Stimulated activated CD4-positive, alpha-beta T cell treated with anti-CD3 and anti-CD28 coated beads, Interleukin-4, amount 100 ng/mL, for 4 hours (primary cell): ENCODE measurements at regions not wholly inside any gene's neighbourhood (a gene's known extent, or its start where the extent isn't known, plus 50 kb on each side); places are given as distances from the start of the nearest gene placed in this dataset.

ENCODE experiments used
- DNase-seq, 2 experiments: peaks; one replicate each; pipeline ENCODE4 v3.0.0-alpha.2; 2020

DNA sequence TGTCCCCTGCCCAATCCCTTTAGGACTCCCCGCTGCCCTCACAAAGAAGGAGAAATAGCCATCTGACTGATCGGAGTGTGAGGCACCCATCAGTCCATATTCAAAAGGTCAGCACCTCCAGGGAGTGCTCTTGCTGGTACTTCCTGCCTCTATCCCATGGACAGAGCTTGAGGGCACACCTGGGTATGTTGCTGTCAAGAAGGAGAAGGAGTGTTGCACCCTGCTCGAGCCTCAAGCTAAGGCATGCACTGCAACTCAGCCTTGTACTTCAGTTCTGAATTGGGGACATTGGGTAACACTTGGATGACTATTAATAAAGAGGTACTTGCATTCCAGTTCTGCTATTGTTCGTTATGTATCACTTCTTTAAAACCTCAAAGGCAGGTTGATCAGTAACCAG is 190.3 kb upstream of the ZC3H12A start:
- no peak for DNase-seq

DNA sequence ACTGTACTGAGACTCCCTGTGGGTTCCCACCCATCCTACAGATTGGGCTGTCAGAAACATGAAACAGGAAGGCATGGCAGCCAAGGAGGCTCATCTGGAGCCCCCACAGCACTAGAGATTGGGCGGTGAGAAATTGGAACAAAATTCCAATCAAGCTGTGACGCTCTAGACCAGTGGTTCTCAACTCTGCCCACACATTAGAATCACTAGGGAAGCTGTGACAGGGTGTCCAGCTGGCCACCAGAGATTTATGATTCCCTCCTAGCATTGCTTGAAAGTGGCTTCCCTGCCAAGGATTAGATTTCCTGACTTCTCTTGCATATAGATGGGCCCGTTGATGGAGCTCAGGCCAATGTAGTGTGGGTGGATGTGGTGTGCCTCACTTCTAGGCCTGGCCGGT is 187.5 kb upstream of the ZC3H12A start:
- no peak for DNase-seq

DNA sequence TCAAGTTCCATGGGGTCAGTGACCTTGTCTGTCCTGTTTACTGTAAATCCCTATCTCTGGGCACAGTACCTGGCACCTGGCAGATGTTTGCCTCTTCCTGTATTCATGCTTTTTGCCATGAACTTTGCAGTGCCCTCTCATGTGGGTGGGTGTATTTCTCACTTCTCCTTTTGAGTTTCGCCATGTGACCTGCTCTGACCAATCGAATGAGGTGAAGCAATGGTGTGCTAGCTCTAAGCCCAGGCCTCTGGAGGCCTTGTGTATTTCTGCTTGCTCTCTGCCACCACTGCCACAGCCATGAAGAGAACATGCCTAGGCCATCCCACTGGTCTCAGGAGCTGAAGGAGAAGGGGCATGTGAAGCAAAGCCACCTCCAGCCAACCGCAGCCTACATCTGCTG is 185.5 kb upstream of the ZC3H12A start:
- no peak for DNase-seq

DNA sequence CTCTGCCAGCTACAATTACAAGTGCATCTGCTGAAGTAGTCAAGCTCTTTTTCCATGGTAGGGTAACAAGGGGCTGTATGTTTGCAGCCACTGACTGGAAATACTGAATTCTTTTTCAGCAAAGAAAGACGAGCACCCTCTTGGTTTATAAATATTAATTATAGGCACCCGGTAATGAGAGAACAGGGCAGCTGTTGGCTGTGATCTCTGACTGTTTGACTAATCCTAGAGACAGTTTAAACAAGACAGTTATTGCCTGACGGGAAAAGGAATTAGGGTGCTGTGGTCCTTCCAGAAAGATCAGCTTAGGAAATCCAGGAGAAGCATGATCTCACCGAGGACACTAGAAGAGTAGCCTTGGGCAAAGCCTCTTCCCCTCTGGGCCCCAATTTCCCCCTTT is 183.7 kb upstream of the ZC3H12A start:
- no peak for DNase-seq

DNA sequence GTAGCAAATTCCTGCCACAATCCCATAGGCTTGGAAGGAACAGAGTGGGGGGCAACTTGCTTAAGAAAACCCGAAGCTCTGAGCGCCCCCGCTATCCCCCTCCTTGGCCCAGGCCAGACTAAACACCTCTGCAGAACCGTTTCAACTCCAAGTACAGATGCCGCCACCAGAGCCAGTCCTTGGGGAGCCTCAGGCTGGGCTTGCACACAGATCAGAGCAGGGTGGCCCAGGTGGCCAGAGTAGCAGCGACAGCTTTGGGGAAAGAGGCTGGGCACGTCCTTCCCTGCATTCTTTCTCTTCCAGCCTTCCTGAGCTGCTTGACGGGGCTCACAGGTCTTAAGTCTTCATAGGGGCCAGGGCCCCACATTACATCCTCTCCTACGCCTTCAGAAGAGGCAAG is 181.6 kb upstream of the ZC3H12A start:
- no peak for DNase-seq

DNA sequence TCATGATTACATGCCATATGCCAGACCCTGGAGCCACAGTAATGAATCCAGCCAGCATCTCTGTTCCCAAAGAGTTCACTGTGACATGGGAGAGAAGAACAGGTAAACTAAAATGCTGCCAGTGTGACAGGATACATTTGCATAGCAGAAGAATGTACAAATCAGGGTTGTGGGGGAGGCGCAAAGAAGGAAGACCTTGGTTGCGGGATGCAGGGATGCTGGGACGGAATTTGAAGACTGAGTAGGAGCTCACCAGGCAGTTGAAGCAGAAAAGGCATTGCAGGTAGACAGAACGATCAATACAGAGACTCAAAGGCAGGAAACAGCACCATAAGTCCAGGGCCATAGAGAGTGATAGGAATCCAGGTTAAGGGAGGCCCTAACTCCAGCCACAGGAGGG is 180.3 kb upstream of the ZC3H12A start:
- DNase-seq: no peak

DNA sequence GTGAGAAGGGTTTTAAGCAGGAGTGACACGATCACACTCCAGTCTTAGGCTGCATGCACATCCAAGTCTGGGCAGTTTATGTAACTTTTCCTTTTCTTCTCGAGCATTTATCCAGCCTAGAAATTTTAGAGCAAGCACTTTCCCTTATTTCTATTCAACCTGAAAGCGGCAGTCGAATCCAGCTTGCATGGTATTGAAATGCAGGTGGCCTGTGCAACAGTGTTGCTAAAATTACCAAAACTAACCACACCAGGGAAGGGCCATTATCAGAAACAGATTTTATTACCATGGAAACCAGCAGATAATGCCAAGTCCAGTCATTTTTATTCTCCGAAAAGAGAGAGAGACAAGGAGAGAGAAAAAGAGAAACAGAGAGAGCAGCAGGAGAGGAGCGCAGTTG is 179.9 kb upstream of the ZC3H12A start:
- no peak for DNase-seq

DNA sequence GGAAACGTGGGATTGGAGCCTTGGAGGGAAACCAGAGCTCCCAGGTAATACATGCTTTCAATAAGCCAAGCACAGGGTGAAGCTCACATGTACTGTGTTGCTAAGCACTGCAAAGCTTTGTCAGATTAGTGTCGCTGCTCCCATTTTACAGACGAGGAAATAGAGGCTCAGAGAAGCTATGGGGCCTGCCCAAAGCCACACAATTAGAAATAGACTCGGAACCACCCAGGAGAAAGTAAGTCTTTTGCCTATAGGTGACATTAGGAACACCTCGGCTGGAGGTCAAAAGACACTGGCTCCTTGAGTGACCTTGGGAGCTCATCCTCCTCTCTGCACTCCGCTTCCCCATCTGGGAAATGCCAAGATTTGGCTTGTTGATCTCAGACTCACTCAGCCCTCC is 175.6 kb upstream of the ZC3H12A start:
- DNase-seq: no peak

DNA sequence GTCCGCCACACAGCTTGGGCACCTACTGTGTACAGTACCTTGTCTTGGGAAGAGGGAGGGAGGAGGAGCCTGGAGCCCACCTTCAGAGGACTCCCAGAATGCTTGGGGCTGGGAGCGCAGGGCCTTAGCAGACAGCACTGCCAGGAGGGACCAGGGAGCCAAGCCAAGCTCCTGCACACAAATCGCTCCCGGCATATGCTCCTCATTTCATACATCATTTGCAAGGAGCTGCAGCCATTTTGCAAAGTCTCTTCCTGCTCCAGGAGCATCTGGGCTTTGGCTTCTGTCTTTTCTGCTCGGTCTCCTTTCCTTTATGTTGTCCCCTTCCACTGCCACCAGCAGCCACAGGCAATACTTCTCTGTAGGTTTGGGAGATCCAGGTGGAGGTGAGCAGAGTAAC is 175.2 kb upstream of the ZC3H12A start:
- no peak for DNase-seq

DNA sequence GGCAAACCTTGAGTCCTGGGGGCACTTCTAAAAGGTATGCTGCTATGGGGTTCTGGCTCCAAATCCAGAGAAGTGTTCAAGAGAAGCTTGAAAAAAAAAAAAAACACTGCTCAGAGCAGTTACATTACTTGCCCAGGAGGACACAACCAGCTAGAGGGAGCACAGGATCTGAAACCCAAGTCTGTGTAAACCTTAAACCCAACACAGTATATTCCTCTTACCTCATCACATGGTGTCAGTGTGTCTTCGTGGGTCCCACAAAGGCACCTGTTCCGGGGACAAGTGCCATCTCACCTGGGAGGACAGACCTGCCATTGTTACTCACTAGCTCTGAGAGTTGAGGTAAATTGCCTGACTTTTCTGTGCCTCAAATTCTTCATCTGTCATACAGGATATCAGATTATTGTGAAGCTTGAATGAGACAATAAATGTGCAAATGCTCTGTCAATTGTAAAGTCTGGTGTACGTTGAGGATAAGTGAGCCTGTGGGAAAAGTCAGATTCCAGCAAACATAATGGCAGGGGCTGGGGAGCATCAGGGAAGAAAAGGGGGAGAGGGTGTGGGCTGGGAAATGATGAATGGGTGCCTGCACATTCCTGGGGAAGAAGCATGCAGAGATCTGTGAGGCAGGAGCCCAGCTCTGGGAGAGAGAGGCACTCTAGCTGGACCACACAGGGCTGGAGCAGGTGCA is 170.4 kb upstream of the ZC3H12A start:
- DNase-seq: no peak

DNA sequence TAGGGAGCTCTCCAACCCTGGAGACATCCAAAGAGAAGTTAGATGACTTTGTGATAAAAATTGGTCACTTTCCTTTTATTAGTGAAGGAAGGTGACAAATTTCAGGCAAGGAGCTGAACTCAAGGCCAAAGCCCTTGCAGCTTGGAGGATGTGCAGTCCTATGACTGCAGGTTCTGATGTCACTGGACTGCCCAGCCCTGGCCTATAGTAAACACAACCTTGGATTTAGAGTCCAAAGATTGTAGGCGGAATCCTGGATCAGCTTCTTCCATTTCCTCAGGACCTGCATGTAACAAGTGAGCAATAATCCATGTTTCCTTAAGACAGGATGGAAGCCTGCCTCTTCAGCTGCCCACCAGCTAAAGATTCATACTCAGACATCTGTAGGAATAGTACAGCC is 169.3 kb upstream of the ZC3H12A start:
- DNase-seq: no peak

DNA sequence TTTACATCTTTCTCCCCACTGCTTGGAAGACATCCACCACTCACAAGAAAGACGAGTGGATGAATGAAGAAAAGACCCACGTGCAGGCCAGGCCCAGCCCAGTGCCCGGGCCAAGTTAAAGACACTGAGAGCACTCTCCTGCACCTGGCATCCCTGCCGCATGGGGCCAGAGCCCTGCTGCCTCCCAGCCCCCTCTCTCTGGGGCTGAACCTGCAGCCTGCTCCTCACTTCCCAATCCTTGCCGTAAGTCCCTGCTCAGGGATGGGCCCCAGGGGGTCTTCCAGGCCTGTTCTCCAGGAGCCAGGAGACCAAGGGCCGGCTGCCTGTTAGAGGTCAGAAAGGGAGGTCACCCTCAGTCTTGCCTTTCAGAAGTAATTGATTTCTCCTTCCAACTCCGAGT is 168.5 kb upstream of the ZC3H12A start:
- no peak for DNase-seq

DNA sequence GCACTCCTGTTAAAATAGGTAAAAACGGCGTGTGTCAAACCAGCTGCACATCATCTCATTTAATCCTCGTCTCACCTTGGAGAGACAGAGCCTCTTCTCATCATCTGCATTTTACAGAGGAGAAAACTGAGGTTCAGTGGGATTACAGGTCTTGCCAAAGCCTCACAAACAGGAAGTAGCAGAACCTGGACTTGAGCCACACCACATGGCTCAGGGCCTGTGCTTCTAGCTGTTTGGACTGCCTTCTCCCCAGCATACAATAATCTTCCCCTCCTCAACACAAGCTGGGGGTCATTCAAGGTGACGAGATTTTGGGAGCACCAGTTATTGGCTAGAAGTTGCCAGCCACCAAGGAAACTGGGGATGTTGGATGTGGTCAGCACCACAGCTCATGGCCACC is 167.9 kb upstream of the ZC3H12A start:
- no peak for DNase-seq

DNA sequence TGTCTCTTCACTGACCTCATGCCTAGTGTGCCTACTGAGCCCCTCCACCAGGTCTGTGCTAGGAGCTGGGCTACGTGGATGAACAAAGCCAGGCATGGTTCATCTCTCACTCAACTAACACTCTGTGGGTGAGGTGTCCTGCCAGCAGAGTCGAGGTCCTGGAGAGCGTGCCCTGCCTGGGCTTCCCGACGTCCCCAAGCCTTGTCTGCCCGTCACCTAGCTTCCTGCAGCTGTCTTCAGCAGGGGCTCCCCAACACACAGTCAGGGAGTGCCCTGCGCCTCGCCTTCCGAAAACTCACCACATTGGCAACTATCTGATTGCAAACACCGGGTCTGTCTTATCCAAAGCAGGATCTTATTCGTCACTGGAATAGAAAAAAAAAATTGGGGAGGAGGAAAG is 167.5 kb upstream of the ZC3H12A start:
- DNase-seq: no peak

DNA sequence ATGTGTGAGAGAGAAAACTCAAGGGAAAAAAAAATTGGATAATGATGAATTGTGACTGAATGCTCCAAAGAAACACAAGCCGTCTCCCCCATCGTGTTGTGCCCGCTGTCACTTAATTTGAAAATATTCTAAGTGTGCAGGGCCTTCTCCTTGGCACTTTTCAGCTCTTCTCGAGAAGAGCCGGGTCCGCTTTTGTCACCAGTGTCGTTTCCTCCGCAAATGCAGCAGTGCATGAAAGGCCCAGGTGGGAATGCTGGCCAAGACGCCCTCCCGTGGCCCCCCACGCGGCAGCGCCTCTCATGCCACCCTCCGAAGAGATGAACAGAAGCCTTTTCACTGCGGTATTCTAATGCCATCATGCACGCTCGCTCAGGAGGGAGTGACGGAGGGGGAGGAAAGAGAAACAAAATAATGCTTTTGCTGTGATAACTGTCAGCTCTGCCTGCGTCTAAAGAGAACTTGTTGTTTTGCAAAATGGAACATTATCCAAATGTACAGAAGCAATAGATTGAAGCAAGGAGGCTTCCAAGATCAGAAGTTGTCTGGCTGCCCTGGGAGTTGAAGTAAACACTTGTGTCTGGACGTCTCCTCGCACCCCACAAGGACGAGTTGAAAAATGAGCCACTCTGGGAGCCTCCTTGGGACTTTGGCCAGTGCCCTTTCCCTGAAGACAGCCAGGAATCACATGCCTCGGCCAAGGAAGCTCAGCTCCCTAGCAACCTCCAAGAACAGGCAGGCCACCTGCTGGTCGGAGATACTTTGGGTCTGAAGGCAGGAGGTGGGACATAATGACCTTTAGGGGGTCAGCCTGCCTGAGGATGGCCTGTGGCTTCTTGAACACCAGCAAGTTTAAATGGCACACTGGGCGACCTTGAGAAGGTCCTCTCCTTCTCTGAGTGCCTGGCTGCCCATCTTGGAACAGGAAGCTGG is 166.1 kb upstream of the ZC3H12A start:
- DNase-seq: no peak

DNA sequence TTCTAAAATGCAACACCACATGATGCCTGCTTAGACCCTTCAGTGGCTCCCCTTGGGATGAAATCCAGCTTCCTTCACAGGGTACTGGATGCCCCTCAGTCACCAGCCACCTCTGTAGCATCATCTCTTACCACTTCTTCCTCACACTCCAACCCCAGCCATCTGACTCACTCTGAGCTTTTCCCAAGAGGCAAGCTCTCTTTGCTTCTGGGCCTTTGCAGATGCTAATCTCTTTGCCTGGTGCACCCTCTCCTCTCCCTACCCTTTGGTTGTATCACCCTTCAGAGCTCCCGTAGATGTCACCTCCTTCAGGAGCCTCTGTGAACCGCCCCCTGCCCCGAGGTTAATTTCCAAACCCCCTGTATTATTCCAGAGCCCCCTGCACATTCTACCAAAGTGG is 164.8 kb upstream of the ZC3H12A start:
- DNase-seq: no peak

DNA sequence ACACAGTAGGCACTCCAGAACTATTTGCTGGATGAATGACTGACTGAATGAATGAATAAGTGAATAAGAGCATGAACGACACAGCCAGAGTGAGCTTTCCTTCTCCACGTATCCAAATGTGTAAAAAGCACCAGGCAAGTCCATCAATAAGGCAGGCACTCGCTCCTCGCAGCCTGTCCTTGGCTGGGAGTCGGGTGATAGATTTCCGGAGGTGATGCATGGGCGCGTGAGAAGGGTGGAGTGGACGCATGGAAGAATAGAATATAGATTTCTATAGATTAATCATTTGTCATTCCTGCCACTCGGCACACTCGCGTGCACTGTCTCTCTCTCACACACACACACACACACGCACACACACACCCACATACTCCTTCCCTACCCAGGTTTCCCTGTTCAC is 164.3 kb upstream of the ZC3H12A start:
- no peak for DNase-seq

DNA sequence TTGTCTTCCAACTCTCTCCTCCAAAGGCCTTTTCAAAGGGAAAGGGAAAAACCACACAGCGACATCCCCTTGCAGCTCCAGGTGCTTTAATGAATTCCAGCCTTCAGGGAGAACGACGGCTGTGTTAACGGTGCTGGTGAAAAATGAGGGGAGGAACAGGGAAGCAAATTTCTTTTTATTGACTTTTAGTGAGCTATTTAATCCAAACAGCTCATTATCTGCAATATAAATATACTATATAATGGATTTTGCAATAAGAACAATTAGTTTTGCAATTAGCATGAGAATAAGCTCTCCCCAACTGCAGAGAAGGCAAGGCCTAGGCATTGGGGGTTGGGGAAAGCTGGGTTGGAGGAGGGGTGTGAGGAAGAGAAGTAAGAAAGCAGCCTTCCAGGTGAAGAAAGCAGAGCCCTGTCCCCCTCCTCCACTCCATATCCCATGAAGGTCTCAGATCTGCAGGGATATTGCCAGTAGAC is 159.0 kb upstream of the ZC3H12A start:
- DNase-seq: no peak

DNA sequence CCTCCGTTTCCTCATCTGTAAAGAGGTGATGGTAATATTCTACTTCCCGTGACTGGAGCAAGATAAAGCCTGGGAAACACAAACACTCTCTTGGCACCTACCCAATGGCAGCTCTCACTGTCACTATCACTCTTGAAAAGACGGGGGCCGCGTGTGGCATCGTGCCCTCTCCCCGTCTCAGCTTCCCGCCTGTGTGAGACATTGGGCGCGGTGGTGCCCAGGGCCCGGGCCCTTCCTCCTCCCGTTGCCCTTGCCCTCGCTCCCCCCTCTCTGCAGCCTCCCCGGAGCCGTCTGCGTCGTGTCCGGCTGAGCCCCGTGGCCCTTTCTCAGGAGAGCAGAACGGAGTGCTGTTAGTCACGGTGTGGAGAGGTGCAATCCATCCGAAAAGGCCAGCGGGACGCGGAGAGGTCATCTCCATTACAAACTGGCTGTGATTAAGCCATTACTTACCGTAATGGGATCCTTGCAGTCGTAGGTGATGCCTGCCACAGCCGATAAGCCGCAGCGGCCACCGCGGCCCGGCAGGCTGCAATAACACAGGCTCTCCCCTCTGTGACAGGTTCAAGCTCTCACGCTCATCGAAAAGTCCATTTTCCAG is 156.4 kb upstream of the ZC3H12A start:
- DNase-seq: no peak

DNA sequence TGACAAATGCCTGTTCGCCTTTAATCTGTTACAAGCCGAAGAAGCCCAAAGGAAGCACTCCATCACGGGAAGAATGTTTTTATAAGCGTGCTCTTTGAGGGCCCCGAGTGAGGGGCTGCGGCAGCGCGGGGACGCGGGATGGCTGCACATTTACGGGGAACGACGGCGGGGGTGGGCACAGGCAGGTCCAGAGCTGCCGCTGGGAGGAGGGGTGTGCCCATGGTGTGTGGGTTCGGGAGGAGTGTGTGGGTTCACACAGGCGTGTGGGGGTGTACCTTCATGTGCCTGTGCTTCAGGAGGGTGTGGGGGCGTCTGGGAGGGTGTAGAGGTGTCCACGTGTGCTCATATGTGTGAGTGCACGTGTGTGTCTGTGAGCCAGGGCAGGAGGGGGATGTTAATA is 155.9 kb upstream of the ZC3H12A start:
- DNase-seq: no peak

DNA sequence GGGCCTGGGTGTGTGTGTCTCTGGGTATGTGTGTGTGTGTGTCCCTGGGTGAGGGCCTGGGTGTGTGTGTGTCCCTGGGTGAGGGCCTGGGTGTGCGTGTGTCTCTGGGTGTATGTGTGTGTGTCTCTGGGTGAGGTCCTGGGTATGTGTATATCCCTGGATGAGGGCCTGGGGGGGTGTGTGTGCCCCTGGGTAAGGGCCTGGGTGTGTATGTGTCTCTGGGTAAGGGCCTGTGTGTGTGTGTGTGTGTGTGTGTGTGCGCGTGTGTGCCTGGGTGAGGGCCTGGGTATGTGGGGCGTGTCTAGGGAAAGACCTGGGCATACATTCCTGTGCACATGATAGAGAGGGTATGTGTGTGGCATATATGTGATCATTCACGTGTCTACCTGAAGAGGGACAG is 155.1 kb upstream of the ZC3H12A start:
- no peak for DNase-seq

DNA sequence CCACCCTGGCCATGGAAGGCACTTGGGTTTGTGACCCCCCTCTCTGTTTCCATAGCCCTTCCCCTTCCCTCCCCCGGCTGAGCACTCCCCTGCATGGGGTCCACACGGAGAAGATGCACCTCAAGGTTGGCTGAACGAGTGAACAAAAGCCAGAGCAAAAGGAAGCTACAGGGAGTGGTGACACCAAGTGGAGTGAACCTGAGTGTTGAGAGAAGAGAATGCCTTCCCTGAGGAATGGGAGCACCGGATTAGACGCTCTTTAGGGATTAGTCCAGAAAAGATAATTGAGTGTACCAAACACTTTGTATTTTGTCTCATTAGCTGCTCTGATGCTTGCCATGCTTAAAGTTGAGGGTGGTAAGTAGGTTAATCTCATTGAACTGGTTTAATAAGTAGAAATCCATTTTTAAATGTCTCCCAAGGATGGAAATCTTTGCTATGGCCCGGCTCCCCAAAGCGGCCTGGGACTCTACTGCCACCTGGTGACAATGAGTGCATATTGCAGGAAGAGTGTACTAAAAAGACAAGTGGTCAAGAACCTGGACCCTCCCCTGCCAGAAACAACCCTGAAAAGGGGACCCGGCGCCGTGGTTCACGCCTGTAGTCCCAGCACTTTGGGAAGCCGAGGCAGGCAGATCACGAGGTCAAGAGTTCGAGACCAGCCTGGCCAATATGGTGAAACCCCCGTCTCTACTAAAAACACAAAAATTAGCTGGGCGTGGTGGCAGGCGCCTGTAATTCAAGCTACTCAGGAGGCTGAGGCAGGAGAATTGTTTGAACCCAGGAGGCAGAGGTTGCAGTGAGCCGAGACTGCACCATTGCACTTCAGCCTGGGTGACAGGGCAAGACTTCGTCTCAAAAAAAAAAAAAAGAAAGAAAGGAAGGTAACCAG is 150.6 kb upstream of the ZC3H12A start:
- no peak for DNase-seq

DNA sequence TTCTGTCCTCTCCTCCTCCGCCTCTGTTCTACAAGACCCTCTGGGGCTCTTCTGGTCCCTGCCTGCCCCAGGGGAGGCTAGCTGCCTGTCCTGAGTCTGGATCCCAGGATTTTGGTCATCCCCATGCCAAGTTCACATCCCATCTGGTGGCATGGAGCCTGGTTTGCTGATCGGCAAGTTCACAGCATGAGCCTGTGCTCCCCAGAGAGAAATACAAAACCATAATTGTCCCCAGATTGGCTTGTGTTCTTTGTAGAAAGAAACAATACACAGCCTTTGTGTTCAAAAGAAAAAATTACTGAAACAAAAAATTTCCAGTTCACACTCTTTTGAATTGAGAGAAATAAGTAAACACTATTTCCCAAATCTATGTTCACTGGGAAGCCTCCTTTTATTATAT is 149.4 kb upstream of the ZC3H12A start:
- DNase-seq: no peak
